ENCODE measurements at regions not wholly inside any gene's neighbourhood (a gene's known extent, or its start where the extent isn't known, plus 50 kb on each side); places are given as distances from the start of the nearest gene placed in this dataset.

DNA sequence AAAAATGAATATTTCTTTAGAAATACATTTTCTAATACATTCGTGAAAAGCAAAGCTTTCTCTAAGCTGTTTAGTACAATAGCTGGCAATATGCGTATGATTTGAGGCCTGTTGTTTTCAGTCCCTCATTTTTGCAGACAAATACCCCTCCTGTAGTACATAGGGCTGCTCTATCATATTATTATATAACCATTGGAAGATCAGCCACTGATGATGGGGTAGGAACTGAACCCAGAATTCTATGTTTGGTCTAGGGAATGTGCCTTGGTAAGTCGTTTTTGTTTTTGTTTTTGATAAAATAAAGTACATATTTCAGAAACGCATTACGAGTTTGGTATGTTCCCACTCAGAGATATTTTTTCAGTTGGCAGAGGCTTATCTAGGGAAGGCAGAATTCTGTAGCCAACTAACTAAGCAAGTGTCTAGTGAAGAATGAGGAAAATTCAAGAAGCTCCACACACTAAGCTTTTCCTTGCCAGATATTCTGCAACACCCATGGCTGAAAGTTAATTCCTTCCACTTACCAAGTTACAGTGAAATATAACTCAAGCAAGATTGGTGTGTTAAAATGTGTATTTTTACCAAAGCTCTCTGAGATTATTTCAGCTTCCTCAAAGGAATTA is 656.9 kb upstream of the MIR17HG start:
- DNase-seq, result no peak
- no peaks in the 10 kb centered on the region for H3K36me3 ChIP-seq
- intact Hi-C loops (cut with DNase I), result no loop called here
- no peak for TF ChIP-seq POLR2AphosphoS5 (IDR thresholded peaks at IDR 0.05)
- TF ChIP-seq POLR2A (IDR thresholded peaks at IDR 0.05), result no peak
- no peak for TF ChIP-seq EP300 (IDR thresholded peaks at IDR 0.05)
- TF ChIP-seq, protein P1, sequence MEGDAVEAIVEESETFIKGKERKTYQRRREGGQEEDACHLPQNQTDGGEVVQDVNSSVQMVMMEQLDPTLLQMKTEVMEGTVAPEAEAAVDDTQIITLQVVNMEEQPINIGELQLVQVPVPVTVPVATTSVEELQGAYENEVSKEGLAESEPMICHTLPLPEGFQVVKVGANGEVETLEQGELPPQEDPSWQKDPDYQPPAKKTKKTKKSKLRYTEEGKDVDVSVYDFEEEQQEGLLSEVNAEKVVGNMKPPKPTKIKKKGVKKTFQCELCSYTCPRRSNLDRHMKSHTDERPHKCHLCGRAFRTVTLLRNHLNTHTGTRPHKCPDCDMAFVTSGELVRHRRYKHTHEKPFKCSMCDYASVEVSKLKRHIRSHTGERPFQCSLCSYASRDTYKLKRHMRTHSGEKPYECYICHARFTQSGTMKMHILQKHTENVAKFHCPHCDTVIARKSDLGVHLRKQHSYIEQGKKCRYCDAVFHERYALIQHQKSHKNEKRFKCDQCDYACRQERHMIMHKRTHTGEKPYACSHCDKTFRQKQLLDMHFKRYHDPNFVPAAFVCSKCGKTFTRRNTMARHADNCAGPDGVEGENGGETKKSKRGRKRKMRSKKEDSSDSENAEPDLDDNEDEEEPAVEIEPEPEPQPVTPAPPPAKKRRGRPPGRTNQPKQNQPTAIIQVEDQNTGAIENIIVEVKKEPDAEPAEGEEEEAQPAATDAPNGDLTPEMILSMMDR (IDR thresholded peaks at IDR 0.05), result no peak
- no peaks in the 10 kb centered on the region for H3K9me3 ChIP-seq
- no peaks in the 10 kb centered on the region for H3K27me3 ChIP-seq
- H3K4me3 ChIP-seq, result no peak overlapping the region
- H3K4me1 ChIP-seq, result no peaks in the 10 kb centered on the region
- no peak overlapping the region for H3K27ac ChIP-seq
- 89 to 90% methylated on average over 5 of the region's 5 CpGs for WGBS, 2 donors

DNA sequence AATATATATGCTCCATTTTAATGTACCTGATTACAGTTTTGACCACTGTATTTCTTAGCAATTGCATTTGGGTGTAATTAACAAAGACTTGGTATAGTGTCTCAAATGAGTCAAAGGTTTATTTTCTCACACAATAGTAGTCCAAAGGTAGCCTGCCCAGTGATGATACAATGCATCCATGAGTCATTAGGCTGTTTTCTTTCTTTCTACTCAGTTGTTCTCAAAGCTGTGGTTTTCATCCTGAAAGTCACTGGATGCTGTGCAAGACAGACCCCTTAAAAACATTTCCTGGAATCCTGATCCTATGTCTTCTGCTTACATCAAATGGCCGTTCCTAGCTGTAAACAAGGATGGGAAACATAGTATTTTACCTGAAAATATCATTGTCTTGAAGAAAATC is 651.2 kb upstream of the MIR17HG start:
- intact Hi-C loops (cut with DNase I), result no loop called here
- no peak for DNase-seq
- Histone ChIP-seq H3K9me3 (peaks cover 0 to 4% (median 0%) of the 10 kb centered on the region in 4 donors), H3K36me3 (no peaks in the 10 kb centered on the region), H3K4me1 (no peaks in the 10 kb centered on the region), H3K27me3 (no peaks in the 10 kb centered on the region), H3K4me3 (no peak overlapping the region), H3K27ac (no peak overlapping the region)
- 75 to 88% methylated on average over 1 of the region's 1 CpG for WGBS, 2 donors
- TF ChIP-seq POLR2A (IDR thresholded peaks at IDR 0.05) (no peak), POLR2AphosphoS5 (IDR thresholded peaks at IDR 0.05) (no peak), EP300 (IDR thresholded peaks at IDR 0.05) (no peak)
- TF ChIP-seq, protein P1 (IDR thresholded peaks at IDR 0.05), result no peak

DNA sequence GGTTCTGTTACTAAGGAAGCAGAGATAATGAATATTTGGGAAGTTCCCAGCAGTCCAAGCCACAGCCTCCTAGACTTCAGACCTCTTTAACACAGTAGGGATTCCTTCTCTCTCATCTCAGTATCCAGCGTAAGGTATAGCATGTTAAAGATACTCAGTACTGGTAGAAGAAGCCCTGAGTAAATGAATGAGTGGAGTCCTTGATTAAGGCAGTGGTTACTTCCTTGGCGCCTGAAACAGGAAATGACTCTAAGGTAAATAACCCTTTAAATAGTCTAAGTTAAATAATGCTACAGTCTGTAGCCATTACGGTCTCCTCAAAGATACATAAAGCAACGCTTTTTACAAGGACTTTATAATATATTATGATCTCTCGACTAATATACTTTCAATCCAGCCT is 650.8 kb upstream of the MIR17HG start:
- Histone ChIP-seq H3K36me3 (no peaks in the 10 kb centered on the region), H3K27ac (no peak overlapping the region), H3K4me1 (no peaks in the 10 kb centered on the region), H3K27me3 (no peaks in the 10 kb centered on the region), H3K9me3 (peaks cover 0 to 4% (median 0%) of the 10 kb centered on the region in 4 donors), H3K4me3 (no peak overlapping the region)
- DNase-seq, result no peak
- WGBS, 2 donors, result 28 to 69% methylated on average over 5 of the region's 5 CpGs
- intact Hi-C loops (cut with DNase I), result no loop called here
- no peak for TF ChIP-seq POLR2A (IDR thresholded peaks at IDR 0.05)
- no peak for TF ChIP-seq POLR2AphosphoS5 (IDR thresholded peaks at IDR 0.05)
- TF ChIP-seq EP300 (IDR thresholded peaks at IDR 0.05), result no peak
- TF ChIP-seq, protein P1 (IDR thresholded peaks at IDR 0.05), result no peak

DNA sequence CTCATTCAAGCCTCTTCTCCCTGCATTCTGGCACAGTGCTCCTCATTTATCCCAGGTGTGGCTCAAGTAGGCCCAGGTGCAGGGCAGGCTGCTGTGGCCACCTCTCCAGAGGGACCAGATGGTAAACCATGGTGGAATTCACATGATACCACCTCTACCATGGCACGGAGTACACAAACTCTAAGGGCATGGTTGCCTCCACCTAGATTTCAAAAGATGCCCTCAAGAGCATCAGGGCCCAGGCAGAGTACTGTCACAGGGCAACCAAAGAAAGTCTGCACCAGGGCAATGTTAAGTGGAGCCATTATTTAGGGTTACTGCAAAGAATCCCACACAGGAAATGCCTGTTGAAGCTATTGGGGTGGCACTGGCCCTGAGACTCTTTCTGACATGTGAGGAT is 647.1 kb upstream of the MIR17HG start:
- DNase-seq, result no peak
- Histone ChIP-seq H3K4me1 (no peaks in the 10 kb centered on the region), H3K36me3 (no peaks in the 10 kb centered on the region), H3K27ac (no peak overlapping the region), H3K9me3 (peaks cover 0 to 4% (median 0%) of the 10 kb centered on the region in 4 donors), H3K4me3 (no peak overlapping the region), H3K27me3 (no peaks in the 10 kb centered on the region)
- WGBS, 2 donors, result 91 to 97% methylated on average over 1 of the region's 1 CpG
- TF ChIP-seq POLR2A (IDR thresholded peaks at IDR 0.05) (no peak), POLR2AphosphoS5 (IDR thresholded peaks at IDR 0.05) (no peak), EP300 (IDR thresholded peaks at IDR 0.05) (no peak)
- TF ChIP-seq, protein P1 (IDR thresholded peaks at IDR 0.05), result no peak
- intact Hi-C loops (cut with DNase I), result no loop called here

DNA sequence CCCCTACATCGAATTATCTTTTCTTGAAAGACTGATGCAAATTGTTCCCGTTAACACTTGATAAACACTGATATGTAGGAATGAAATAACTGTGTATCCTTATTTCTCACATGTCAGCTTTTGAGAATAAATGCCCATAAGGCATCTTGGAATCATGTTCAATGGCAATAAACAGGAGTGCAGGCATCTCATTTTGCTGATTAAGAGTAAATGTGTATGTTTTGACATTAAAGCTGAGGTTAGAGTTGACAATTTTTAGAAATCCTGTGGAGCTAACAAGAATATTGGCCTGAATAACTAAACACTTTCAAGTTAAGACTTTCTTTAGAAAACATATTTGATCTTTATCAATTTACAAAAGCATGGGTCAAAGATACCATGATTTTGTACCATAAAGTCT is 646.2 kb upstream of the MIR17HG start:
- intact Hi-C loops (cut with DNase I), result no loop called here
- H3K4me3 ChIP-seq, result no peak overlapping the region
- peaks cover 0 to 4% (median 0%) of the 10 kb centered on the region in 4 donors for H3K9me3 ChIP-seq
- no peak for TF ChIP-seq POLR2AphosphoS5 (IDR thresholded peaks at IDR 0.05)
- no peak for TF ChIP-seq POLR2A (IDR thresholded peaks at IDR 0.05)
- TF ChIP-seq EP300 (IDR thresholded peaks at IDR 0.05), result no peak
- TF ChIP-seq, protein P1 (IDR thresholded peaks at IDR 0.05), result no peak
- H3K27me3 ChIP-seq, result no peaks in the 10 kb centered on the region
- H3K27ac ChIP-seq, result no peak overlapping the region
- DNase-seq, result no peak
- H3K36me3 ChIP-seq, result no peaks in the 10 kb centered on the region
- no peaks in the 10 kb centered on the region for H3K4me1 ChIP-seq
- 89 to 93% methylated on average over 2 of the region's 2 CpGs for WGBS, 2 donors

Data from sigmoid colon (tissue), 6 donors.